HCT116 (cell line): ENCODE measurements at regions not wholly inside any gene's neighbourhood (a gene's known extent, or its start where the extent isn't known, plus 50 kb on each side); places are given as distances from the start of the nearest gene placed in this dataset.

Source experiments
- ATAC-seq: fragments of 200-7000 bp; cut with Tn5 transposase; 2 replicates; pipeline ENCODE4 v1.9.1; 2020; ENCODE audit warnings: mild to moderate bottlenecking, moderate library complexity
- BruUV-seq: library from RNA; stranded (reverse); fragments of 400-500 nt; replicated peaks from 2 replicates; lab custom pipeline; 2021; lab: Mats Ljungman, UMichigan
- CTCF ChIA-PET: fragments of 300-600 bp; sonication (Branson Sonifier 250); formaldehyde crosslinking; loops from one replicate; lab custom pipeline; 2021; ENCODE audit warnings: antibody characterized with exemption; lab: Charles Lee
- POLR2A ChIA-PET: fragments of 300-600, 350-600 bp; sonication (Branson Sonifier 250); formaldehyde crosslinking; loops from one replicate; lab custom pipeline; 2021; ENCODE audit warnings: antibody characterized with exemption; lab: Charles Lee
- RAD21 ChIA-PET, 2 experiments: fragments of 300-600 bp; sonication (Branson Sonifier 250); formaldehyde crosslinking; loops; one replicate each; lab custom pipeline; 2023; ENCODE audit warnings: low total read pairs in 2 of 2; ENCODE audit not compliant: uncharacterized antibody in 2 of 2, unreplicated experiment in 2 of 2, low non-redundant PET in 1 of 2; lab: Charles Lee
- DNase-seq: peaks from one replicate; pipeline ENCODE4 v3.0.0-alpha.2; 2010; ENCODE audit warnings: low read depth, low spot score
- H2AFZ ChIP-seq: fragments of 200-600 bp; shearing (Covaris generic), sonication (generic); 2 replicates; pipeline ENCODE4 v1.6.1; 2017; ENCODE audit warnings: low read depth, mixed run types, mixed read lengths, antibody characterized with exemption, low read length; ENCODE audit not compliant: poor library complexity, severe bottlenecking
- H3K27ac ChIP-seq: 2 replicates; pipeline ENCODE4 v1.5.1; 2012; ENCODE audit warnings: low read depth, low read length
- H3K27me3 ChIP-seq: fragments of 200-600 bp; sonication (generic); 2 replicates; pipeline ENCODE4 v1.6.1; 2016; ENCODE audit warnings: mixed run types, low read length, mixed read lengths; ENCODE audit not compliant: insufficient read depth
- H3K36me3 ChIP-seq, 2 experiments: fragments of 200-500 bp in 1 of 2; fragments of 200-600 bp in 1 of 2; sonication (Bioruptor generic) in 1 of 2; sonication (generic) in 1 of 2; 2 replicates each; pipeline versions ENCODE4 v1.5.1 to v1.6.1; 2014 to 2016; ENCODE audit warnings: low read length in 2 of 2, inconsistent platforms in 1 of 2, mixed read lengths in 1 of 2, mixed run types in 1 of 2; ENCODE audit not compliant: insufficient read depth in 2 of 2, control insufficient read depth in 1 of 2
- H3K4me1 ChIP-seq, 2 experiments: fragments of 200-600 bp in 1 of 2; sonication (generic) in 1 of 2; 2 replicates each; pipeline versions ENCODE4 v1.5.1 to v1.6.1; 2012 to 2017; ENCODE audit warnings: low read length in 2 of 2, inconsistent platforms in 1 of 2, mild to moderate bottlenecking in 1 of 2, mixed read lengths in 1 of 2, mixed run types in 1 of 2, moderate library complexity in 1 of 2; ENCODE audit not compliant: insufficient read depth in 2 of 2, control insufficient read depth in 1 of 2
- H3K4me2 ChIP-seq: fragments of 200-600 bp; sonication (generic); 2 replicates; pipeline ENCODE4 v1.6.1; 2017; ENCODE audit warnings: mixed run types, low read length, mixed read lengths
- H3K4me3 ChIP-seq, 2 experiments: fragments of 200-600 bp in 1 of 2; sonication (generic) in 1 of 2; replicated peaks in 1 of 2; 2 replicates each; pipeline ENCODE4 v1.5.1; 2011 to 2016; ENCODE audit warnings: low read length in 2 of 2, control low read depth in 1 of 2, low read depth in 1 of 2, mild to moderate bottlenecking in 1 of 2, mixed read lengths in 1 of 2, mixed run types in 1 of 2
- H3K79me2 ChIP-seq: fragments of 200-600 bp; sonication (generic); 2 replicates; pipeline ENCODE4 v1.6.1; 2017; ENCODE audit warnings: mild to moderate bottlenecking, mixed run types, low read length, moderate library complexity, mixed read lengths; ENCODE audit not compliant: insufficient read depth
- H3K9ac ChIP-seq: fragments of 200-600 bp; sonication (generic); 2 replicates; pipeline ENCODE4 v1.6.1; 2016; ENCODE audit warnings: low read length, mixed read lengths
- H3K9me2 ChIP-seq: fragments of 200-600 bp; sonication (generic), shearing (Covaris generic); 2 replicates; pipeline ENCODE4 v1.6.1; 2017; ENCODE audit warnings: mixed run types, mild to moderate bottlenecking, moderate library complexity; ENCODE audit not compliant: insufficient read depth
- H3K9me3 ChIP-seq, 2 experiments: fragments of 200-500 bp in 1 of 2; fragments of 200-600 bp in 1 of 2; sonication (Bioruptor generic) in 1 of 2; sonication (generic) in 1 of 2; 2 replicates each; pipeline ENCODE4 v1.6.1; 2014 to 2017; ENCODE audit warnings: low read length in 2 of 2, mixed read lengths in 2 of 2, inconsistent platforms in 1 of 2, low read depth in 1 of 2, mild to moderate bottlenecking in 1 of 2, mixed run types in 1 of 2, moderate library complexity in 1 of 2; ENCODE audit not compliant: control insufficient read depth in 1 of 2, insufficient read depth in 1 of 2
- H4K20me1 ChIP-seq: fragments of 200-600 bp; sonication (generic), shearing (Covaris generic); 2 replicates; pipeline ENCODE4 v1.6.1; 2017; ENCODE audit warnings: mixed run types, mild to moderate bottlenecking, moderate library complexity; ENCODE audit not compliant: insufficient read depth
- CEBPB ChIP-seq: IDR thresholded peaks from 2 replicates; pipeline ENCODE4 v1.6.1; 2012; ENCODE audit warnings: low read depth
- ELF1 ChIP-seq: IDR thresholded peaks from 2 replicates; pipeline ENCODE4 v1.6.1; 2012; ENCODE audit warnings: low read depth, borderline replicate concordance
- EZH2 ChIP-seq: fragments of 200-600 bp; sonication (generic); IDR thresholded peaks from 2 replicates; pipeline ENCODE4 v1.6.1; 2017; ENCODE audit warnings: antibody characterized with exemption, mixed run types
- FOSL1 ChIP-seq: IDR thresholded peaks from 2 replicates; pipeline ENCODE4 v1.6.1; 2012; ENCODE audit warnings: low read depth
- JUND ChIP-seq: IDR thresholded peaks from 2 replicates; pipeline ENCODE4 v1.6.1; 2012
- RAD21 ChIP-seq: IDR thresholded peaks from 2 replicates; pipeline ENCODE4 v1.6.1; 2012; ENCODE audit warnings: low read depth, mild to moderate bottlenecking
- SIN3A ChIP-seq: IDR thresholded peaks from 2 replicates; pipeline ENCODE4 v1.6.1; 2012; ENCODE audit warnings: low read depth
- TCF7L2 ChIP-seq: IDR thresholded peaks from 2 replicates; pipeline ENCODE4 v1.7.0; 2011; ENCODE audit warnings: borderline replicate concordance, inconsistent platforms; ENCODE audit not compliant: insufficient read depth, insufficient read length; ENCODE audit errors: extremely low read depth
- ZBTB33 ChIP-seq: IDR thresholded peaks from 2 replicates; pipeline ENCODE4 v1.6.1; 2011; ENCODE audit warnings: mild to moderate bottlenecking, low read length, moderate library complexity; ENCODE audit not compliant: insufficient replicate concordance; ENCODE audit errors: extremely low read depth
- ZFX ChIP-seq: fragments of 450-650 bp; IDR thresholded peaks from 2 replicates; pipeline ENCODE4 v1.6.1; 2017
- intact Hi-C: fragments of 100-400 bp; cut with micrococcal nuclease; formaldehyde crosslinking; loops from 2 replicates; pipeline ENCODE4 v1.10.0; 2022
- TF ChIP-seq, protein P1 (sequence below), 3 experiments: fragments of 200-600 bp in 1 of 3; sonication (generic) in 1 of 3; IDR thresholded peaks in 2 of 3; conservative IDR thresholded peaks in 1 of 3; 2 replicates each; pipeline ENCODE4 v1.5.1; 2012 to 2017; ENCODE audit warnings: low read depth in 2 of 3, low read length in 2 of 3, antibody characterized with exemption in 1 of 3, borderline replicate concordance in 1 of 3, control low read depth in 1 of 3, mild to moderate bottlenecking in 1 of 3, mixed read lengths in 1 of 3, mixed run types in 1 of 3, moderate library complexity in 1 of 3; ENCODE audit not compliant: insufficient read depth in 1 of 3
- TF ChIP-seq, protein P2 (sequence below): IDR thresholded peaks from 2 replicates; pipeline ENCODE4 v1.6.1; 2012

DNA sequence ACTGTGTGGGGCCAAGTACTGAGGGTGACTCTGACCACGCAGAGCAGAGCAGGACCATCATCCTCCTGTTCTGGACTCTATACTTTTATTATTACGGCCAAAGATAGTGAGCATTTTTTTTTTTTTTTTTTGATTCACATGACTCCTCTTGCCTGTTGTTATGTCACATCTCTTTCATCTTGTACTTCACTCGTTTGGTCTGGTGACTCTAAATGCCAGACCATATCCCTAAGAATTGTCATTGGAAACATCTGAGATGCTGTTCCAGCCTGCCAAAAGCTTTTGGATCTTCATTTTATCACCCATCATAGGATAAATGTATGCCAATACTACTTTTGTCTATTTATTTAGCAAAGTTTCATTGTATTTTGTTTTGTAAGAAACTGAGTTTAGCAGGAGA, 168.2 kb upstream of the RAI14 start:
- Histone ChIP-seq H4K20me1 (no peaks in the 10 kb centered on the region), H3K79me2 (no peaks in the 10 kb centered on the region), H3K9me3 (no peaks in the 10 kb centered on the region), H3K9me2 (no peaks in the 10 kb centered on the region), H3K4me1 (no peaks in the 10 kb centered on the region), H3K9ac (no peak overlapping the region), H3K4me2 (no peak overlapping the region), H3K27me3 (no peaks in the 10 kb centered on the region), H3K27ac (no peak overlapping the region), H3K36me3 (no peaks in the 10 kb centered on the region), H2AFZ (no peak overlapping the region), H3K4me3 (no peak overlapping the region)
- intact Hi-C loops: no loop called here
- ChIA-PET CTCF (interaction anchor here (1.6 to 1.7 kb wide), 2 partner anchors 410 to 516 kb away, joined by 3 to 8 read pairs; no protein-coding TSS in a partner anchor), POLR2A (no interaction called here), RAD21 (no interaction called here)
- BruUV-seq: no TSS peak
- DNase-seq (no peak), ATAC-seq (no peak)
- TF ChIP-seq RAD21: no peak
- no peak for TF ChIP-seq FOSL1

DNA sequence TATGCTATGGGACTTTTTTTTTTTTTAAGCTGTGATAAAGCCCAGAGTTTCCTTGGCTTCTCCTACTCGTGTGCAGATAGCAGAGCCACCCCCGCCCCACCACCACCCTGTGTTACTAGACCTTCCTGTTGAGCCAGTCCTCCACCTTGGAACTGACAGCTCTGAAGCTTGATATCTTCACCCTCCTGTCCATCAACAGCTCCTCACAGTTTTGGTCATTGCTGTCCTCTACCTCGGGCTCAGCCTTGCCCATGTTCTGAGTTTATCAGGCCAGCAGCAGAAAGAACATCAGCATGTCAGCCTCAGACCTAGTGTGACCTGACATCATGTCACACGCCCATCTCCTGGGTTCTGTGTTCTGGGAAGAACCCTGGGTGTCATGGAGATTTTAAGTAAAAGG, 167.1 kb upstream of the RAI14 start:
- Histone ChIP-seq H3K9me2 (no peaks in the 10 kb centered on the region), H3K9ac (no peak overlapping the region), H2AFZ (no peak overlapping the region), H3K4me2 (no peak overlapping the region), H3K36me3 (no peaks in the 10 kb centered on the region), H3K27me3 (no peaks in the 10 kb centered on the region), H4K20me1 (no peaks in the 10 kb centered on the region), H3K9me3 (no peaks in the 10 kb centered on the region), H3K79me2 (no peaks in the 10 kb centered on the region), H3K4me1 (no peaks in the 10 kb centered on the region), H3K27ac (no peak overlapping the region), H3K4me3 (no peak overlapping the region)
- ATAC-seq (no peak), DNase-seq (no peak)
- POLR2A ChIA-PET: no interaction called here
- RAD21 ChIA-PET: no interaction called here
- CTCF ChIA-PET: interaction anchor here (1.6 to 1.7 kb wide), 2 partner anchors 409 to 515 kb away, joined by 3 to 8 read pairs; no protein-coding TSS in a partner anchor
- TF ChIP-seq TCF7L2: no peak
- TF ChIP-seq ELF1: no peak
- no peak for TF ChIP-seq SIN3A
- TF ChIP-seq CEBPB: no peak
- no peak for TF ChIP-seq ZFX
- TF ChIP-seq, protein P1, sequence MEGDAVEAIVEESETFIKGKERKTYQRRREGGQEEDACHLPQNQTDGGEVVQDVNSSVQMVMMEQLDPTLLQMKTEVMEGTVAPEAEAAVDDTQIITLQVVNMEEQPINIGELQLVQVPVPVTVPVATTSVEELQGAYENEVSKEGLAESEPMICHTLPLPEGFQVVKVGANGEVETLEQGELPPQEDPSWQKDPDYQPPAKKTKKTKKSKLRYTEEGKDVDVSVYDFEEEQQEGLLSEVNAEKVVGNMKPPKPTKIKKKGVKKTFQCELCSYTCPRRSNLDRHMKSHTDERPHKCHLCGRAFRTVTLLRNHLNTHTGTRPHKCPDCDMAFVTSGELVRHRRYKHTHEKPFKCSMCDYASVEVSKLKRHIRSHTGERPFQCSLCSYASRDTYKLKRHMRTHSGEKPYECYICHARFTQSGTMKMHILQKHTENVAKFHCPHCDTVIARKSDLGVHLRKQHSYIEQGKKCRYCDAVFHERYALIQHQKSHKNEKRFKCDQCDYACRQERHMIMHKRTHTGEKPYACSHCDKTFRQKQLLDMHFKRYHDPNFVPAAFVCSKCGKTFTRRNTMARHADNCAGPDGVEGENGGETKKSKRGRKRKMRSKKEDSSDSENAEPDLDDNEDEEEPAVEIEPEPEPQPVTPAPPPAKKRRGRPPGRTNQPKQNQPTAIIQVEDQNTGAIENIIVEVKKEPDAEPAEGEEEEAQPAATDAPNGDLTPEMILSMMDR (IDR thresholded peaks at IDR 0.05 in 2 of 3, conservative IDR thresholded peaks at IDR 0.05 in 1 of 3; ENCODE audit: borderline replicate concordance in 1 of 3, insufficient read depth in 1 of 3, low read depth in 2 of 3, low read length in 2 of 3): no peak
- TF ChIP-seq ZBTB33: no peak
- no peak for TF ChIP-seq EZH2
- no peak for TF ChIP-seq JUND
- TF ChIP-seq, protein P2, sequence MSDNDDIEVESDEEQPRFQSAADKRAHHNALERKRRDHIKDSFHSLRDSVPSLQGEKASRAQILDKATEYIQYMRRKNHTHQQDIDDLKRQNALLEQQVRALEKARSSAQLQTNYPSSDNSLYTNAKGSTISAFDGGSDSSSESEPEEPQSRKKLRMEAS: no peak
- intact Hi-C loops: no loop called here
- BruUV-seq: no TSS peak
